WTC11 (cell line): ENCODE measurements at regions not wholly inside any gene's neighbourhood (a gene's known extent, or its start where the extent isn't known, plus 50 kb on each side); places are given as distances from the start of the nearest gene placed in this dataset.

Experiments used
- ATAC-seq: fragments of 200-7000 bp; cut with Tn5 transposase; 2 replicates; pipeline ENCODE4 v1.10.0; 2021; ENCODE audit warnings: mild to moderate bottlenecking, moderate library complexity
- CTCF ChIA-PET: fragments of 300-600 bp; sonication (Branson Sonifier 250); formaldehyde crosslinking; loops from one replicate; lab custom pipeline; 2021; ENCODE audit warnings: antibody characterized with exemption; lab: Charles Lee
- POLR2A ChIA-PET: fragments of 350-600 bp; sonication (Branson Sonifier 250); formaldehyde crosslinking; loops from one replicate; lab custom pipeline; 2021; ENCODE audit warnings: antibody characterized with exemption; lab: Charles Lee
- DNase-seq: peaks from one replicate; pipeline ENCODE4 v3.0.0; 2021; ENCODE audit warnings: low spot score
- H3K27ac Mint-ChIP-seq: 2 replicates; pipeline ENCODE4 v1.8.0; 2021; ENCODE audit warnings: mixed read lengths
- H3K27me3 Mint-ChIP-seq: 2 replicates; pipeline ENCODE4 v1.8.0; 2021; ENCODE audit warnings: low read depth, mild to moderate bottlenecking, moderate library complexity, mixed read lengths
- H3K36me3 Mint-ChIP-seq: 2 replicates; pipeline ENCODE4 v1.8.0; 2021; ENCODE audit warnings: mixed read lengths
- H3K4me1 Mint-ChIP-seq: 2 replicates; pipeline ENCODE4 v1.8.0; 2022; ENCODE audit warnings: mixed read lengths
- H3K4me3 Mint-ChIP-seq: 2 replicates; pipeline ENCODE4 v1.8.0; 2021; ENCODE audit warnings: mild to moderate bottlenecking, moderate library complexity, mixed read lengths
- H3K9me3 Mint-ChIP-seq: 2 replicates; pipeline ENCODE4 v1.8.0; 2021; ENCODE audit warnings: mixed read lengths
- CREB1 ChIP-seq: sonication (generic); formaldehyde crosslinking; IDR thresholded peaks from 2 replicates; pipeline ENCODE4 v1.8.0; 2023; ENCODE audit warnings: mild to moderate bottlenecking, missing genetic modification reagents
- CREM ChIP-seq: sonication (generic); formaldehyde crosslinking; IDR thresholded peaks from 2 replicates; pipeline ENCODE4 v1.8.1; 2022; ENCODE audit warnings: mild to moderate bottlenecking, missing genetic modification reagents, moderate library complexity
- FOXJ3 ChIP-seq: sonication (generic); formaldehyde crosslinking; IDR thresholded peaks from 2 replicates; pipeline ENCODE4 v1.9.0; 2021; ENCODE audit warnings: missing genetic modification reagents, mild to moderate bottlenecking, borderline replicate concordance
- HMGA2 ChIP-seq: fragments of 250-450 bp; sonication (Bioruptor Pico); IDR thresholded peaks from 2 replicates; pipeline ENCODE4 v1.4.0; 2021; ENCODE audit warnings: mild to moderate bottlenecking, moderate library complexity
- MXD4 ChIP-seq: fragments of 250-450 bp; sonication (Bioruptor Pico); IDR thresholded peaks from 2 replicates; pipeline ENCODE4 v1.8.0; 2021; ENCODE audit warnings: mild to moderate bottlenecking, moderate library complexity, borderline replicate concordance
- NFE2L1 ChIP-seq: sonication (generic); formaldehyde crosslinking; IDR thresholded peaks from 2 replicates; pipeline ENCODE4 v1.8.1; 2023; ENCODE audit warnings: missing genetic modification reagents
- PRRX2 ChIP-seq: fragments of 250-450 bp; sonication (Bioruptor Pico); IDR thresholded peaks from 2 replicates; pipeline ENCODE4 v1.8.0; 2021; ENCODE audit warnings: mild to moderate bottlenecking
- RELA ChIP-seq: sonication (generic); formaldehyde crosslinking; IDR thresholded peaks from 2 replicates; pipeline ENCODE4 v1.8.1; 2022; ENCODE audit warnings: missing genetic modification reagents, mild to moderate bottlenecking, borderline replicate concordance
- ZNF423 ChIP-seq: fragments of 250-450 bp; sonication (Bioruptor Pico); IDR thresholded peaks from 2 replicates; pipeline ENCODE4 v2.1.2; 2022; ENCODE audit warnings: mild to moderate bottlenecking, moderate library complexity
- ZNF671 ChIP-seq: fragments of 250-450 bp; sonication (Bioruptor Pico); IDR thresholded peaks from 2 replicates; pipeline ENCODE4 v1.8.0; 2021; ENCODE audit warnings: mild to moderate bottlenecking
- TF ChIP-seq, protein P1 (sequence below): sonication (generic); formaldehyde crosslinking; IDR thresholded peaks from 2 replicates; pipeline ENCODE4 v1.8.0; 2022; ENCODE audit warnings: missing genetic modification reagents
- TF ChIP-seq, protein P2 (sequence below): sonication (generic); formaldehyde crosslinking; conservative IDR thresholded peaks from 2 replicates; pipeline ENCODE4 v1.8.1; 2022; ENCODE audit warnings: mild to moderate bottlenecking, missing genetic modification reagents
- TF ChIP-seq, protein P3 (sequence below): sonication (generic); formaldehyde crosslinking; IDR thresholded peaks from 2 replicates; pipeline ENCODE4 v1.8.1; 2023; ENCODE audit warnings: mild to moderate bottlenecking, missing genetic modification reagents
- TF ChIP-seq, protein P4 (sequence below): fragments of 250-450 bp; sonication (Bioruptor Pico); IDR thresholded peaks from 2 replicates; pipeline ENCODE4 v1.9.0; 2021; ENCODE audit warnings: mild to moderate bottlenecking
- TF ChIP-seq, protein P5 (sequence below): sonication (generic); formaldehyde crosslinking; IDR thresholded peaks from 2 replicates; pipeline ENCODE4 v1.8.0; 2023; ENCODE audit warnings: missing genetic modification reagents, mild to moderate bottlenecking, borderline replicate concordance
- TF ChIP-seq, protein P6 (sequence below): sonication (generic); formaldehyde crosslinking; IDR thresholded peaks from 2 replicates; pipeline ENCODE4 v1.8.0; 2022; ENCODE audit warnings: mild to moderate bottlenecking, missing genetic modification reagents
- TF ChIP-seq, protein P7 (sequence below): fragments of 250-450 bp; sonication (Bioruptor Pico); IDR thresholded peaks from 2 replicates; pipeline ENCODE4 v1.9.0; 2021; ENCODE audit warnings: mild to moderate bottlenecking
- TF ChIP-seq, protein P8 (sequence below): sonication (generic); formaldehyde crosslinking; IDR thresholded peaks from 2 replicates; pipeline ENCODE4 v1.8.1; 2022; ENCODE audit warnings: missing genetic modification reagents, borderline replicate concordance
- TF ChIP-seq, protein P9 (sequence below): sonication (generic); formaldehyde crosslinking; IDR thresholded peaks from 2 replicates; pipeline ENCODE4 v1.8.1; 2023; ENCODE audit warnings: mild to moderate bottlenecking, missing genetic modification reagents, moderate library complexity

DNA sequence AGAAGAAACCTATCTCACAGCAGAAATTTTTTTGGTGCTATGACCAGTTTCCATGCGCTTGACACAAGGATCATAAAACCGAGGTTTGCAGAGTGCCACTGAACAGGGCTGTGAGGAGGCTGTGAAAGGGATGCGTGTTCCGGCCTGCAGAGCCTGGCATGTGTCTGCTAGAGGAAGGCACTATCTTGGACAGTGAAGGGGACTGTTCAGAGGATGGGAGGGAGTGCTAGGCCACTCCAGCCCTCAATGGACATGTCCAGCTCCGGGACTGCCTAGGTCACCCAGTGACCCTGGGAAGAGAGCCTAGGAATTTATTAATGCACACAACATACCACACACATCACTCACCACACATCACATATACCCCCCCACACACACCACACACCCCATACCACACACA lies 275.9 kb downstream of the GADD45G start (continued):
- TF ChIP-seq, protein P1, sequence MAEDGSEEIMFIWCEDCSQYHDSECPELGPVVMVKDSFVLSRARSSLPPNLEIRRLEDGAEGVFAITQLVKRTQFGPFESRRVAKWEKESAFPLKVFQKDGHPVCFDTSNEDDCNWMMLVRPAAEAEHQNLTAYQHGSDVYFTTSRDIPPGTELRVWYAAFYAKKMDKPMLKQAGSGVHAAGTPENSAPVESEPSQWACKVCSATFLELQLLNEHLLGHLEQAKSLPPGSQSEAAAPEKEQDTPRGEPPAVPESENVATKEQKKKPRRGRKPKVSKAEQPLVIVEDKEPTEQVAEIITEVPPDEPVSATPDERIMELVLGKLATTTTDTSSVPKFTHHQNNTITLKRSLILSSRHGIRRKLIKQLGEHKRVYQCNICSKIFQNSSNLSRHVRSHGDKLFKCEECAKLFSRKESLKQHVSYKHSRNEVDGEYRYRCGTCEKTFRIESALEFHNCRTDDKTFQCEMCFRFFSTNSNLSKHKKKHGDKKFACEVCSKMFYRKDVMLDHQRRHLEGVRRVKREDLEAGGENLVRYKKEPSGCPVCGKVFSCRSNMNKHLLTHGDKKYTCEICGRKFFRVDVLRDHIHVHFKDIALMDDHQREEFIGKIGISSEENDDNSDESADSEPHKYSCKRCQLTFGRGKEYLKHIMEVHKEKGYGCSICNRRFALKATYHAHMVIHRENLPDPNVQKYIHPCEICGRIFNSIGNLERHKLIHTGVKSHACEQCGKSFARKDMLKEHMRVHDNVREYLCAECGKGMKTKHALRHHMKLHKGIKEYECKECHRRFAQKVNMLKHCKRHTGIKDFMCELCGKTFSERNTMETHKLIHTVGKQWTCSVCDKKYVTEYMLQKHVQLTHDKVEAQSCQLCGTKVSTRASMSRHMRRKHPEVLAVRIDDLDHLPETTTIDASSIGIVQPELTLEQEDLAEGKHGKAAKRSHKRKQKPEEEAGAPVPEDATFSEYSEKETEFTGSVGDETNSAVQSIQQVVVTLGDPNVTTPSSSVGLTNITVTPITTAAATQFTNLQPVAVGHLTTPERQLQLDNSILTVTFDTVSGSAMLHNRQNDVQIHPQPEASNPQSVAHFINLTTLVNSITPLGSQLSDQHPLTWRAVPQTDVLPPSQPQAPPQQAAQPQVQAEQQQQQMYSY (CRISPR knock-in tag) = no peak

DNA sequence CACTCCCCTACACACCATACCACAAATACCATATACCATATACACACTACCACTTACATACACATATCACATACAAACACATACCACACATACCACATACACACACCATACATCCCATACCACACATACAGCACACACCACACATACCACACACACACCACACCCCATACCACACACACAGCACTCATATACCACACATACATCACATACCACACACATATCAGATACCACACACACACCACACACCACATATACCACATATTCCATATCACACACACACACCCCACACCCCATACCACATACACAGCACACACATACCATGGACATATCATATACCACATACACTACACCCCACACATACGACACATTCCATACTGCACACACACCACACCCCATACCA lies 276.6 kb downstream of the GADD45G start:
- ATAC-seq = no peak
- Mint-ChIP-seq H3K4me3 (no peak overlapping the region), H3K9me3 (no peaks in the 10 kb centered on the region), H3K4me1 (no peaks in the 10 kb centered on the region), H3K27ac (no peak overlapping the region), H3K36me3 (no peaks in the 10 kb centered on the region), H3K27me3 (no peaks in the 10 kb centered on the region; the same call in 1 of the 2 replicates)
- no peak for TF ChIP-seq HMGA2 (CRISPR knock-in tag)
- no peak for TF ChIP-seq NFE2L1 (CRISPR knock-in tag)
- no peak for TF ChIP-seq PRRX2 (CRISPR knock-in tag)
- TF ChIP-seq, protein P2, sequence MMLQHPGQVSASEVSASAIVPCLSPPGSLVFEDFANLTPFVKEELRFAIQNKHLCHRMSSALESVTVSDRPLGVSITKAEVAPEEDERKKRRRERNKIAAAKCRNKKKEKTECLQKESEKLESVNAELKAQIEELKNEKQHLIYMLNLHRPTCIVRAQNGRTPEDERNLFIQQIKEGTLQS (CRISPR knock-in tag) = no peak
- no peak for TF ChIP-seq CREM (CRISPR knock-in tag)
- no peak for TF ChIP-seq FOXJ3
- TF ChIP-seq, protein P3, sequence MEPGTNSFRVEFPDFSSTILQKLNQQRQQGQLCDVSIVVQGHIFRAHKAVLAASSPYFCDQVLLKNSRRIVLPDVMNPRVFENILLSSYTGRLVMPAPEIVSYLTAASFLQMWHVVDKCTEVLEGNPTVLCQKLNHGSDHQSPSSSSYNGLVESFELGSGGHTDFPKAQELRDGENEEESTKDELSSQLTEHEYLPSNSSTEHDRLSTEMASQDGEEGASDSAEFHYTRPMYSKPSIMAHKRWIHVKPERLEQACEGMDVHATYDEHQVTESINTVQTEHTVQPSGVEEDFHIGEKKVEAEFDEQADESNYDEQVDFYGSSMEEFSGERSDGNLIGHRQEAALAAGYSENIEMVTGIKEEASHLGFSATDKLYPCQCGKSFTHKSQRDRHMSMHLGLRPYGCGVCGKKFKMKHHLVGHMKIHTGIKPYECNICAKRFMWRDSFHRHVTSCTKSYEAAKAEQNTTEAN = no peak
- no peak for TF ChIP-seq ZNF671 (CRISPR knock-in tag)
- TF ChIP-seq RELA (CRISPR knock-in tag) = no peak
- no peak for TF ChIP-seq ZNF423 (CRISPR knock-in tag)
- TF ChIP-seq, protein P4, sequence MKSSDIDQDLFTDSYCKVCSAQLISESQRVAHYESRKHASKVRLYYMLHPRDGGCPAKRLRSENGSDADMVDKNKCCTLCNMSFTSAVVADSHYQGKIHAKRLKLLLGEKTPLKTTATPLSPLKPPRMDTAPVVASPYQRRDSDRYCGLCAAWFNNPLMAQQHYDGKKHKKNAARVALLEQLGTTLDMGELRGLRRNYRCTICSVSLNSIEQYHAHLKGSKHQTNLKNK = no peak
- TF ChIP-seq, protein P5, sequence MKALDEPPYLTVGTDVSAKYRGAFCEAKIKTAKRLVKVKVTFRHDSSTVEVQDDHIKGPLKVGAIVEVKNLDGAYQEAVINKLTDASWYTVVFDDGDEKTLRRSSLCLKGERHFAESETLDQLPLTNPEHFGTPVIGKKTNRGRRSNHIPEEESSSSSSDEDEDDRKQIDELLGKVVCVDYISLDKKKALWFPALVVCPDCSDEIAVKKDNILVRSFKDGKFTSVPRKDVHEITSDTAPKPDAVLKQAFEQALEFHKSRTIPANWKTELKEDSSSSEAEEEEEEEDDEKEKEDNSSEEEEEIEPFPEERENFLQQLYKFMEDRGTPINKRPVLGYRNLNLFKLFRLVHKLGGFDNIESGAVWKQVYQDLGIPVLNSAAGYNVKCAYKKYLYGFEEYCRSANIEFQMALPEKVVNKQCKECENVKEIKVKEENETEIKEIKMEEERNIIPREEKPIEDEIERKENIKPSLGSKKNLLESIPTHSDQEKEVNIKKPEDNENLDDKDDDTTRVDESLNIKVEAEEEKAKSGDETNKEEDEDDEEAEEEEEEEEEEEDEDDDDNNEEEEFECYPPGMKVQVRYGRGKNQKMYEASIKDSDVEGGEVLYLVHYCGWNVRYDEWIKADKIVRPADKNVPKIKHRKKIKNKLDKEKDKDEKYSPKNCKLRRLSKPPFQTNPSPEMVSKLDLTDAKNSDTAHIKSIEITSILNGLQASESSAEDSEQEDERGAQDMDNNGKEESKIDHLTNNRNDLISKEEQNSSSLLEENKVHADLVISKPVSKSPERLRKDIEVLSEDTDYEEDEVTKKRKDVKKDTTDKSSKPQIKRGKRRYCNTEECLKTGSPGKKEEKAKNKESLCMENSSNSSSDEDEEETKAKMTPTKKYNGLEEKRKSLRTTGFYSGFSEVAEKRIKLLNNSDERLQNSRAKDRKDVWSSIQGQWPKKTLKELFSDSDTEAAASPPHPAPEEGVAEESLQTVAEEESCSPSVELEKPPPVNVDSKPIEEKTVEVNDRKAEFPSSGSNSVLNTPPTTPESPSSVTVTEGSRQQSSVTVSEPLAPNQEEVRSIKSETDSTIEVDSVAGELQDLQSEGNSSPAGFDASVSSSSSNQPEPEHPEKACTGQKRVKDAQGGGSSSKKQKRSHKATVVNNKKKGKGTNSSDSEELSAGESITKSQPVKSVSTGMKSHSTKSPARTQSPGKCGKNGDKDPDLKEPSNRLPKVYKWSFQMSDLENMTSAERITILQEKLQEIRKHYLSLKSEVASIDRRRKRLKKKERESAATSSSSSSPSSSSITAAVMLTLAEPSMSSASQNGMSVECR (CRISPR knock-in tag) = no peak
- TF ChIP-seq, protein P6, sequence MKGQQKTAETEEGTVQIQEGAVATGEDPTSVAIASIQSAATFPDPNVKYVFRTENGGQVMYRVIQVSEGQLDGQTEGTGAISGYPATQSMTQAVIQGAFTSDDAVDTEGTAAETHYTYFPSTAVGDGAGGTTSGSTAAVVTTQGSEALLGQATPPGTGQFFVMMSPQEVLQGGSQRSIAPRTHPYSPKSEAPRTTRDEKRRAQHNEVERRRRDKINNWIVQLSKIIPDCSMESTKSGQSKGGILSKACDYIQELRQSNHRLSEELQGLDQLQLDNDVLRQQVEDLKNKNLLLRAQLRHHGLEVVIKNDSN = no peak
- TF ChIP-seq, protein P7, sequence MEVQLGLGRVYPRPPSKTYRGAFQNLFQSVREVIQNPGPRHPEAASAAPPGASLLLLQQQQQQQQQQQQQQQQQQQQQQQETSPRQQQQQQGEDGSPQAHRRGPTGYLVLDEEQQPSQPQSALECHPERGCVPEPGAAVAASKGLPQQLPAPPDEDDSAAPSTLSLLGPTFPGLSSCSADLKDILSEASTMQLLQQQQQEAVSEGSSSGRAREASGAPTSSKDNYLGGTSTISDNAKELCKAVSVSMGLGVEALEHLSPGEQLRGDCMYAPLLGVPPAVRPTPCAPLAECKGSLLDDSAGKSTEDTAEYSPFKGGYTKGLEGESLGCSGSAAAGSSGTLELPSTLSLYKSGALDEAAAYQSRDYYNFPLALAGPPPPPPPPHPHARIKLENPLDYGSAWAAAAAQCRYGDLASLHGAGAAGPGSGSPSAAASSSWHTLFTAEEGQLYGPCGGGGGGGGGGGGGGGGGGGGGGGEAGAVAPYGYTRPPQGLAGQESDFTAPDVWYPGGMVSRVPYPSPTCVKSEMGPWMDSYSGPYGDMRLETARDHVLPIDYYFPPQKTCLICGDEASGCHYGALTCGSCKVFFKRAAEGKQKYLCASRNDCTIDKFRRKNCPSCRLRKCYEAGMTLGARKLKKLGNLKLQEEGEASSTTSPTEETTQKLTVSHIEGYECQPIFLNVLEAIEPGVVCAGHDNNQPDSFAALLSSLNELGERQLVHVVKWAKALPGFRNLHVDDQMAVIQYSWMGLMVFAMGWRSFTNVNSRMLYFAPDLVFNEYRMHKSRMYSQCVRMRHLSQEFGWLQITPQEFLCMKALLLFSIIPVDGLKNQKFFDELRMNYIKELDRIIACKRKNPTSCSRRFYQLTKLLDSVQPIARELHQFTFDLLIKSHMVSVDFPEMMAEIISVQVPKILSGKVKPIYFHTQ (CRISPR knock-in tag) = no peak
- TF ChIP-seq, protein P8, sequence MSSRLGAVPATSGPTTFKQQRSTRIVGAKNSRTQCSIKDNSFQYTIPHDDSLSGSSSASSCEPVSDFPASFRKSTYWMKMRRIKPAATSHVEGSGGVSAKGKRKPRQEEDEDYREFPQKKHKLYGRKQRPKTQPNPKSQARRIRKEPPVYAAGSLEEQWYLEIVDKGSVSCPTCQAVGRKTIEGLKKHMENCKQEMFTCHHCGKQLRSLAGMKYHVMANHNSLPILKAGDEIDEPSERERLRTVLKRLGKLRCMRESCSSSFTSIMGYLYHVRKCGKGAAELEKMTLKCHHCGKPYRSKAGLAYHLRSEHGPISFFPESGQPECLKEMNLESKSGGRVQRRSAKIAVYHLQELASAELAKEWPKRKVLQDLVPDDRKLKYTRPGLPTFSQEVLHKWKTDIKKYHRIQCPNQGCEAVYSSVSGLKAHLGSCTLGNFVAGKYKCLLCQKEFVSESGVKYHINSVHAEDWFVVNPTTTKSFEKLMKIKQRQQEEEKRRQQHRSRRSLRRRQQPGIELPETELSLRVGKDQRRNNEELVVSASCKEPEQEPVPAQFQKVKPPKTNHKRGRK (CRISPR knock-in tag) = no peak
- TF ChIP-seq MXD4 (CRISPR knock-in tag) = no peak
- TF ChIP-seq, protein P9, sequence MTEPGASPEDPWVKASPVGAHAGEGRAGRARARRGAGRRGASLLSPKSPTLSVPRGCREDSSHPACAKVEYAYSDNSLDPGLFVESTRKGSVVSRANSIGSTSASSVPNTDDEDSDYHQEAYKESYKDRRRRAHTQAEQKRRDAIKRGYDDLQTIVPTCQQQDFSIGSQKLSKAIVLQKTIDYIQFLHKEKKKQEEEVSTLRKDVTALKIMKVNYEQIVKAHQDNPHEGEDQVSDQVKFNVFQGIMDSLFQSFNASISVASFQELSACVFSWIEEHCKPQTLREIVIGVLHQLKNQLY (CRISPR knock-in tag) = no peak
- TF ChIP-seq CREB1 (CRISPR knock-in tag) = no peak
- POLR2A ChIA-PET = no interaction called here
- DNase-seq = no peak
- CTCF ChIA-PET = no interaction called here
